ENCODE measurements at regions not wholly inside any gene's neighbourhood (a gene's known extent, or its start where the extent isn't known, plus 50 kb on each side); places are given as distances from the start of the nearest gene placed in this dataset.
"Not testable (repeated sequence)": the region's sequence is repeated elsewhere in the genome, so short reads cannot be mapped to it uniquely, and the experiment has no call there.

GRCh38 chr1:4068076-4068475 is 168.0 kb upstream of the C1orf174 start:
- FAIRE-seq, result no peak

DNA sequence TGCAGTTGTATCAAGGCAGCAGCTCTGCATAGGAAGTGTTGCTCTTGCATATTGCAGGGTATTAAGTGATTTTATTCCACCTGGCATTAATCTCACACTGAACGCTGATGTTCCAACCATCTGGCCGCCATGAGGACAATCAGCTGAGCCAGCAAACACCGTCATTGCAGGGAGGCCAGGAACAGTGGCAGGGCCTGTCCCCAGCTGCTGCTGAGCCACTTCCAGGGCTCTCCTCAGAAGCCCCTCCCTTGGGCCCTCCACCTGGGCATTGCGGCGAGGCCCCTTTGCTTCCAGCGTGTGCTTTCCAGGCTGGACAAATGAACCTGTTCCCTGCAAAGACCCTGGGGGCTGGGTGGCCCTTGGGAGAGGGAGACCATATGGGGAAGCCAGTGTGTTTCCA is 171.6 kb upstream of the C1orf174 start:
- no peak for FAIRE-seq

DNA sequence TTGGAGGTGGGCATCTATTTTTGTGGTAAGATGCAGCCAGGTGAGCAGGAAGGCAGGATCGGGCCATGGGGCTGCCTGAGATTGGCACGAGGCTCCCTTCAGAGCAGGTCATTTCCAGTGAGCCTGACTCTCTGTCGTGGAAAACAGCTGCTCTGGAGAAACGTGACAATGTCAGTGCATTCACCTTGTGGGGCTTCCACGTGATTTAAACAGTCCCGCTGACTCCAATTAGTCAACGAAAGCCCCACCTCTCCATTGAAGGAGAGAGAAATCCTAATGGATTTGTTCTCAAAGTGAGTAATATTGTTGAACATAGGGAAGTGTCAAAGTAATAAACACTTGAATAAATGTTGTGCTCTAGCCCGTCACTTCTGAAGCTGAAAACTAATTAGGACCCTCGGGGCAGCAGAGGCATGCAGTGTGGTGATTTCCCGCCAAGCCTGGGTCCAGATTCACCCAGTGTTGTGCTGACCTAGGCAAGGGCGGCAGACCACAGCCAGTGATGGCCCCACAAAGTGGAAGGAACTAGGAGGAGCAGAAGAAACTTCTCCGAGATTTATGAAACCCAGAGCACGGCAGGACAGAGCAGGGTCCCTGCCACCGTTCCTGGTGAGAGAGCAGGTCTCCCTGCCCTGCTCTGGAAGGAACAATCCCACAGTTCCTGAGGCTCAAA is 172.5 kb upstream of the C1orf174 start:
- no peak for FAIRE-seq

GRCh38 chr1:4075436-4076225 is 175.6 kb upstream of the C1orf174 start:
- FAIRE-seq, result no peak

DNA sequence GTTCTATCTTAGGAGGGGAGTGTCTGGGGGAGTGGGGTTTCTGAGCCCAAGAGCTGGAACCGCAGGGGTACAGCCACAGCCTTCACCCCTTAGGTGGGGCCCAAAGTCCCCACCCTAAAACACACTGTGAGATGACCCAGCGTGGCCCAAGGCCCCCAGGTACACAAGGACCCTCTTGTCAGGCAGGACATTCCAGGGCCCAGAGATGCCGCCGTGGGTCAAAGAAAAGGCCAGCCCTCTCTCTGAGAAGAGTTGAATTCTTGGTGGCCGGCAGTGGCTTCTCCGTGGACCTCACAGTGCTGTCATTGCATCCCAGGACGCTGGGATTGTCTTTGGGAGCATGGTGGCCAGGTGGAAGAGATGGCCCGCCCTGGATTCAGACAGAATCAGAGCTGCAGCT is 176.3 kb upstream of the C1orf174 start:
- FAIRE-seq, result no peak

GRCh38 chr1:4078091-4078962 is 178.3 kb upstream of the C1orf174 start:
- not testable (repeated sequence) for FAIRE-seq

GRCh38 chr1:4079815-4080214 is 179.7 kb upstream of the C1orf174 start:
- no peak for FAIRE-seq

DNA sequence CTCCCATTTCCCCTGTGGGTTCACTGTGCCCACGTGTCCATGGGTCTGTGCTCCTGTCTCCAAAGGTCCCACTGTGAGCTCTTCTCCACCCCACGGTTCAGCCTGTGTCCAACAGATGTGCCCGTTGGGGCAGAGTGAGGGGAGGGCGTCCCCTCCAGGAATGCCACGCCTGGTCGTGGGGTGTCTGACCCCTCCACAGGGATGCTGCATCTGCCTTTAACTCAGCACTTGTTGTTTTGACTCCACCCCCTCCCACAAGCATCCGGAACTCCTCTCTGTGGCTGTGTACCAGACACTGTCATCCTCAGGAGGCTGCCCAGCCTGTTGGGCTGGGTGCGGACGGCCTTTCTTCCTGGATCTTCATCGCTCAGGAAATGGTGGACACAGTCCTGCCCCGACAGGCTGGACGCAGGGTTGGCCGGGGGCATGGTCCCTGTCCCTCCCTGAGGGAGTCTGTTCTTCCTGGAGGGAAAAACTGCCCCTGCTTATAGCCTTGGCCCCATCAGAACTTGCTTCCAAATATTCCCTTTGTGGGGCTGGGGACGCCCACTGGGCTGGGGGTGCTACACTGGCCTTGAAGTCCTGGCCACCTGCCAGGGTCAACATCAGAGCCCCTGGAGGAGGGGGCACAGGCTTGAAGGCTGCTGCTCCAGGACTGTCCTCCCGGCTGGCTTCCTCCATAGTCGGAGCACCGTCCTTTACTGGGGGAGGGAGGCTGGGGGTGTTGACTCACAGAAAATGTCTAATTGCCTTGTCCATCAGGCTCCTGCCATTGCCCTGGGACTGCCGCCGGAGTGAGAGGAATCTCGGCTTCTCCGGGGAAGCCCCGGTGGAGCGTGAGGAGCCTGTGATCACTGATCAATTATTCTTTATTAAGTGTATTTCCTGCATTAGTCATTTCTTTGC is 182.0 kb upstream of the C1orf174 start:
- FAIRE-seq, result no peak

GRCh38 chr1:4083231-4084047 is 183.4 kb upstream of the C1orf174 start:
- FAIRE-seq, result no peak

- no peak for FAIRE-seq
Measured at GRCh38 chr1:4084048-4084431, 184.0 kb upstream of the C1orf174 start.

DNA sequence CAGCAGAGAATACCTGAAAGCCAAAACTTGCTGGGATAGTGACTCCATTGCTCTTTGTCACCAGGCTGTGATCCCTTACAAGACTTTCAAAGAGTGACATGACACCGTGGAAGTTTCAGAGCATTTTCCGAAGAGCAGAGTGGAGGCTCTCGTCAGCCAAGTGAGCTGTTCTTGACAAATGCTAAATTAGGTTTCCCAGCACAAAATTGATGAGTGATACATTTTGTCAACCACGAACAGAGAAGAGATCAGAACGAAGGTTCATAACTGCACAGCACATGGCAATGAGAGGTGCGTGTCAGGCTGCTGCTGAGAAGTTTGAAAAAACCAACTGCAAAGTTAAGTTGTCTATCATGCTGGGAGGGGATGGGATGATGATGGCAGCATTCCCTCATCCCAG is 184.4 kb upstream of the C1orf174 start:
- no peak for FAIRE-seq

DNA sequence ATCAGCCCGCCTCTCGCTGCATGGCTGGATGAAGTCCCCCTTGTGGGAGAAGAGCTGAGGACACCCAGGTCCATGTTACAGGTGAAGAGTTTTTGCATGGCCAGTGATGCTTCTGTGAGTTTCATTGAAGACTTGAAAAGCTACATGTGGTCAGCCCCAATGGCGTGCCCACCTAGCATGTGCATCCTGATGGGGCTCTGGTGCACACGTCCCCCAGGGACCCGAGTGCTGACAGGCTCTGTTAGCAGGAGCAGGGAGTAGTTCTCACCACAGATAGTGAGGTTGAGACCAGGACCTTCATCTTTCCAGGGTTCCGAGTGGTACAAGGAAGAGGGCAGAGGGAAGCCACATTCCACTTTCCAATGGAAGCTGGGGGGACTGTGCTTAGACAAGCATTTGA is 184.8 kb upstream of the C1orf174 start:
- no peak for FAIRE-seq

DNA sequence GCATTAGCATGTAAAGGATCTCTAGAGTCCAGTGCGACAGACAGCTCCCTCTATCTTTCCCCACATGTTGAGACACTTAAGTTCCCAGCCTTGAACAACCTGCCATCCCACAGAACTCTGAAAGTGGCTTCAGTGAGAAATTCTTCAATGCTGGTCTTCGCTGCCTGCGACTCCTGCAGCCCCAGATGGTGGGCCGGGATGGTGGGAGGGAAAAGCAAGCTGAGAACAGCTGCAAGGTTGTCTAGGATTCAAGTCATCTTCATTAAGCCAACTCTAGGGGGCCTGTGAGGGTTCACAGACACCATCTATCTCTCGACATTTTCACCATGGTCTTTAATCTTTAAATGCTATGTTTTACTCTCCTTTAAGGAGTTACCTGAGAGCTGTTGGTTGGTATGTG is 185.5 kb upstream of the C1orf174 start:
- FAIRE-seq, result no peak

DNA sequence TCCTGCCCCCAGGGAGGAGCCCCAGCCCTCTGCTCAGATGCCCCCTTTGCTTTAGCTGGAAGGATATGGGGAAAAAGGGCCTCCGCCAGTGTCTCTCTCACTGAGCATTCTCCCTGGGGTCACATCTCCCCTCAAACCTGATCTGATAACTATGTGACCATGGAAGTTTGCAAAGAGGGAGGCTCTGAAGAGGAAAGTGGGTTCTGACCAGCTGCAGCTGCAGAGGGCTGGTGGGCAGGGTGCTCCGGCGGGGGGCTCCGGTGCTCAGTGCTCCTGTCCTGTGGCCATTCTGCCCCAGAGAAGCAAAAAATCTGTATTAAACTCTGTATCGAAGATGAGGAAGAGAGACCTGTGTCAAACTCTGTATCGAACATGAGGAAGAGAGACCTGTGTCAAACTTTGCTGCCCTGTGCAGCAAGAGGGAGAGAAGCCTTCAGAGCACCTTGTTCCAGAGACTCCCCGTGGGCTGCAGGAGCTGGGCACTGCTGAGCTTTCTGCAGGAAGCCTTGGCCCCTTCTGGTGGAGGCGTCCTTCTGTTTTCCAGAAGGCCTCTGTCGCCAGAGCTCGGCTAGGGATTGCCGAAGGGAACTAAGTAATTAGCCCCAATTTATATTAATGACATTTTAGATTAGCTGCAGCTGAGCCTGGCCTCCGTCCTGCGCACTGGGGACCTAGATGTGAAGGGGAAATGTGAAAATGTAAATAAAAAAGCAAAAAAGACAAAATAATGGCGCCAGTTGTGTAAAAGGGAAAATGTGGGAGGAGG is 186.2 kb upstream of the C1orf174 start:
- FAIRE-seq, result no peak

DNA sequence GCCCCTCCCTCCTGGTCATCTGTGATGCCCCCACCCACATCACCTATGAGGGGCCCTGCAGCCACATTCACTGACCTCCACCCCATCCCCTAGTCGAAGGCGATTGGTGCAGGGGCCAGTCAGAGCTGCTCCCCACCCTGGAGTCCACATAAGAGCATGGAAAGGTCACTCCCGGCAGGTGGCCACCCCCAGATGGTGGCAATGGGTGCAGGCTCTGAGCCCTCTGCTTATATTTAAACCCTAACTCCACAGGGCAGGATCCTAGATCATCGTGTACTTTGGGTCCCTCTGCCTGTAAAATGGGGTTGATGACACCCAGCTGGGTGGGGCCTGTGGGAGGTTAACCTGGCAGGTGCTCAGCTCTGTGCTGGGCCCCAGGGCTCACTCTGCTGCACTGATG is 186.8 kb upstream of the C1orf174 start:
- FAIRE-seq, result no peak

DNA sequence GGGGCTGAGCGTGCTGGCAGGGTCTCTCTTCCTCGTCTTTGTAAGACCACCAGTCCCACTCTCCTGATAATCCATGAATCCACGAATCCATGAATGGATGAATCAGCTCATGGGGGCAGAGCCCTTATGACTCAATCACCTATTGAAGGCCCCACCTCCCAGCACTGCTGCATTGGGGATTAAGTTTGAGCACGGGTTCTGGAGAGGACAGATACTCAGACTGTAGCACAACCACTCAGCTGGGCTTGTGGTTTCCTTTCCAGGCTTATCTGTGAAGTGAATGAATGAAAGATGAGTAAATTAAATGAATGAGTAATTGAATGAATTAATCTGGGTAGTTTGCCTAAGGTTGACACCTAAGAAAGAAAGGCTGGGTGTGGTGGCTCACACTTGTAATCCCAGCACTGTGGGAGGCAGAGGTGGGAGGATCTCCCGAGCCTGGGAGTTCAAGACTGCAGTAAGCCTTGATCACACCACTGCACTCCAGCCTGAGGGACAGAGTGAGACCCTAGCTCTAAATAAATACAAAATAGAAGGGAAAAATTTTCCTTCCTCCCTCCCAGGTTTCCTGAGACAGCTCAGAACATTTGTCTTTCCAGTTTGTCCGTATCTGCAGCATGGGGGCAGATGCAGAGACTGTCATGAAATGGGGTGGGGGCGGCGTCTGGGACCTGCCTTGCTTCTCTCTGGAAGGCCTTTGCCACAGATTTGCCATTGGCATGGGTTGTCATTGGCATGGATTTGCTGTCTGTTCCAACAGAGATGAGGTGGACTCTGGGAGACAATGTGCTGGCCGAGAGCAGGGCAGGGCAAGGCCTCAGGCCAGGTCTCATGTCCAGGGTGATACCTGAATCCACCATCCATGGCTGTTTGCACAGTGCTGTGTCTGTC is 187.7 kb upstream of the C1orf174 start:
- FAIRE-seq, result no peak

- FAIRE-seq, result no peak
Measured at GRCh38 chr1:4088676-4089075, 188.6 kb upstream of the C1orf174 start.

- no peak for FAIRE-seq
Measured at GRCh38 chr1:4089421-4090175, 189.5 kb upstream of the C1orf174 start.

DNA sequence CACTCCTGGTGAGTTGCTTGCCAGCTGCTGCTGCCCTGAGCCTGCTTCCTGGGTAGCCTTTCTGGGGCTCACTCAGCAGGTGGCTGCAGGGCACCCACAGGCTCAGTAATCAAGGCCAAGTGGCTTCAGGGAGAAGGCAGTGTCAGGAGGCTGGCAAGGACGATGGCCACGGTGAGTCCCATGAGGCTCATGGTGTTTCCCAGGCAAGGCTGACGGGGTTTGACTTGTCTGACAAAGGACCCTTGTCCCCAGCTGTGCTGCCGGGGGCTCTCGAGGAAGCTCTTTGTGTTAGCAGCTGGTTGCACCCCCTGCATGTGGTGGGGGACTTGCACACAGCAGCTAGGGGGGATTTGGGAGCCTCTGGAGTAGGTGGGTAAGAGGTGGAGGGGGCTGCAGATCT is 190.5 kb upstream of the C1orf174 start:
- FAIRE-seq, result no peak
